Ishikawa (cell line): ENCODE measurements at regions not wholly inside any gene's neighbourhood (a gene's known extent, or its start where the extent isn't known, plus 50 kb on each side); places are given as distances from the start of the nearest gene placed in this dataset.

Experiments used
- CEBPB ChIP-seq: IDR thresholded peaks from 2 replicates; pipeline ENCODE4 v1.6.1; 2012
- EGR1 ChIP-seq: IDR thresholded peaks from 2 replicates; pipeline ENCODE4 v1.6.1; 2012
- FOXM1 ChIP-seq: IDR thresholded peaks from 2 replicates; pipeline ENCODE4 v1.6.1; 2012; ENCODE audit warnings: low read depth, borderline replicate concordance
- MAX ChIP-seq: IDR thresholded peaks from 2 replicates; pipeline ENCODE4 v1.6.1; 2012
- NFIC ChIP-seq: IDR thresholded peaks from 2 replicates; pipeline ENCODE4 v1.6.1; 2012
- RAD21 ChIP-seq: IDR thresholded peaks from 2 replicates; pipeline ENCODE4 v1.6.1; 2012; ENCODE audit warnings: low read depth
- TAF1 ChIP-seq: IDR thresholded peaks from 2 replicates; pipeline ENCODE4 v1.6.1; 2012; ENCODE audit warnings: low read depth, mild to moderate bottlenecking
- TCF12 ChIP-seq: IDR thresholded peaks from 2 replicates; pipeline ENCODE4 v1.6.1; 2012; ENCODE audit warnings: low read depth
- YY1 ChIP-seq: IDR thresholded peaks from 2 replicates; pipeline ENCODE4 v1.6.1; 2012; ENCODE audit warnings: low read depth

GRCh38 chr9:135275163-135275562 is 187.7 kb downstream of the OLFM1 start:
- no peak for TF ChIP-seq RAD21
- no peak for TF ChIP-seq EGR1
- TF ChIP-seq CEBPB, result no peak
- no peak for TF ChIP-seq YY1
- TF ChIP-seq MAX, result no peak
- TF ChIP-seq TCF12, result no peak
- TF ChIP-seq FOXM1, result no peak
- TF ChIP-seq TAF1, result no peak
- no peak for TF ChIP-seq NFIC
